ENCODE measurements at regions not wholly inside any gene's neighbourhood (a gene's known extent, or its start where the extent isn't known, plus 50 kb on each side); places are given as distances from the start of the nearest gene placed in this dataset.

GRCh38 chr5:176151281-176151680 is 86.9 kb upstream of the SIMC1 start:
- TF ChIP-seq REST (IDR thresholded peaks at IDR 0.05; ENCODE audit: low read depth, low read length) (no peak), EP300 (IDR thresholded peaks at IDR 0.05; ENCODE audit: borderline replicate concordance in 1 of 2, low read depth in 1 of 2, low read length in 1 of 2) (no peak), FOXM1 (IDR thresholded peaks at IDR 0.05; ENCODE audit: low read depth) (no peak), RAD21 (IDR thresholded peaks at IDR 0.05; ENCODE audit: low read length) (no peak), USF2 (IDR thresholded peaks at IDR 0.05; ENCODE audit: borderline replicate concordance, low read depth, low read length) (no peak), FOXJ3 (CRISPR knock-in tag; IDR thresholded peaks at IDR 0.05) (no peak), TEAD4 (IDR thresholded peaks at IDR 0.05; ENCODE audit: borderline replicate concordance, insufficient read depth) (no peak)
